ENCODE measurements at regions not wholly inside any gene's neighbourhood (a gene's known extent, or its start where the extent isn't known, plus 50 kb on each side); places are given as distances from the start of the nearest gene placed in this dataset.

- no peak for TF ChIP-seq CTCF (IDR thresholded peaks at IDR 0.05)
- H3K27ac ChIP-seq, result no peak overlapping the region
Observed at GRCh38 chr5:121025671-121026070, 561.6 kb downstream of the PRR16 start.

GRCh38 chr5:121027636-121028035, 563.5 kb downstream of the PRR16 start:
- no peak overlapping the region for H3K27ac ChIP-seq
- no peak for DNase-seq (ENCODE audit: low spot score)
- no peak for TF ChIP-seq CTCF (IDR thresholded peaks at IDR 0.05)
- no peak overlapping the region for H3K4me3 ChIP-seq

More at GRCh38 chr5:121025671-121026070, 561.6 kb downstream of the PRR16 start:
- no peak overlapping the region for H3K4me3 ChIP-seq
- no peak for DNase-seq (ENCODE audit: low spot score)

- Histone ChIP-seq H3K27ac (no peak overlapping the region), H3K4me3 (no peak overlapping the region)
- no peak for TF ChIP-seq CTCF (IDR thresholded peaks at IDR 0.05)
- DNase-seq (ENCODE audit: low spot score), result no peak
Observed at GRCh38 chr5:121029536-121030245, 565.6 kb downstream of the PRR16 start.

GRCh38 chr5:121031491-121031890, 567.4 kb downstream of the PRR16 start:
- no peak for TF ChIP-seq CTCF (IDR thresholded peaks at IDR 0.05)
- no peak for DNase-seq (ENCODE audit: low spot score)

GRCh38 chr5:121033334-121033733, 569.2 kb downstream of the PRR16 start:
- TF ChIP-seq CTCF (IDR thresholded peaks at IDR 0.05), result no peak

More at GRCh38 chr5:121031491-121031890, 567.4 kb downstream of the PRR16 start:
- no peak overlapping the region for H3K27ac ChIP-seq
- no peak overlapping the region for H3K4me3 ChIP-seq

GRCh38 chr5:121038438-121038837, 574.3 kb downstream of the PRR16 start:
- Histone ChIP-seq H3K4me3 (no peak overlapping the region), H3K27ac (no peak overlapping the region)
- no peak for DNase-seq (ENCODE audit: low spot score)
- no peak for TF ChIP-seq CTCF (IDR thresholded peaks at IDR 0.05)

More at GRCh38 chr5:121033334-121033733, 569.2 kb downstream of the PRR16 start:
- Histone ChIP-seq H3K27ac (no peak overlapping the region), H3K4me3 (no peak overlapping the region)
- DNase-seq (ENCODE audit: low spot score), result no peak

GRCh38 chr5:121049971-121050370, 585.9 kb downstream of the PRR16 start:
- Histone ChIP-seq H3K4me3 (no peak overlapping the region), H3K27ac (no peak overlapping the region)
- DNase-seq (ENCODE audit: low spot score), result no peak
- no peak for TF ChIP-seq CTCF (IDR thresholded peaks at IDR 0.05)
